ENCODE measurements at regions not wholly inside any gene's neighbourhood (a gene's known extent, or its start where the extent isn't known, plus 50 kb on each side); places are given as distances from the start of the nearest gene placed in this dataset.

GRCh38 chr13:64529874-64530485 lies 2700.2 kb downstream of the PCDH9 start:
- no peak for TF ChIP-seq POLR2A (IDR thresholded peaks at IDR 0.05)
- TF ChIP-seq EP300 (IDR thresholded peaks at IDR 0.05), result no peak
- no peak for TF ChIP-seq CTCF (IDR thresholded peaks at IDR 0.05)

All from ovary (tissue), 3 donors.